Heart right ventricle (tissue), 16 donors: ENCODE measurements at regions not wholly inside any gene's neighbourhood (a gene's known extent, or its start where the extent isn't known, plus 50 kb on each side); places are given as distances from the start of the nearest gene placed in this dataset.

Source experiments
- ATAC-seq, 8 donors: fragments of 200-7000 bp; cut with Tn5 transposase; one replicate each; pipeline ENCODE4 v1.9.1; 2020; ENCODE audit warnings: mild to moderate bottlenecking in 8 of 8, moderate library complexity in 8 of 8, moderate number of reproducible peaks in 1 of 8
- DNase-seq, 2 donors: peaks; one replicate each; pipeline ENCODE4 v3.0.0-alpha.2; 2020
- H3K27ac ChIP-seq, 10 donors: fragments of 200-600 bp; sonication (generic) in 2 of 10; one replicate each; pipeline versions ENCODE4 v1.5.0 to v1.8.0; 2020 to 2022; ENCODE audit warnings: mild to moderate bottlenecking in 3 of 10
- H3K27me3 ChIP-seq, 7 donors: fragments of 200-600 bp; one replicate each; pipeline ENCODE4 v1.8.0; 2021 to 2022; ENCODE audit warnings: mild to moderate bottlenecking in 2 of 7
- H3K36me3 ChIP-seq, 9 donors: fragments of 200-600 bp; sonication (generic) in 1 of 9; one replicate each; pipeline versions ENCODE4 v1.5.0 to v1.8.0; 2020 to 2022; ENCODE audit warnings: mild to moderate bottlenecking in 2 of 9
- H3K4me1 ChIP-seq, 9 donors: fragments of 200-600 bp; sonication (generic) in 1 of 9; one replicate each; pipeline versions ENCODE4 v1.5.0 to v1.8.0; 2020 to 2022; ENCODE audit warnings: mild to moderate bottlenecking in 4 of 9
- H3K4me3 ChIP-seq, 10 donors: fragments of 200-600 bp; sonication (generic) in 2 of 10; one replicate each; pipeline versions ENCODE4 v1.5.0 to v1.8.0; 2020 to 2022; ENCODE audit warnings: mild to moderate bottlenecking in 7 of 10, moderate library complexity in 2 of 10
- H3K9me3 ChIP-seq, 11 donors: fragments of 200-600 bp in 10 of 11; sonication (generic) in 2 of 11; one replicate each; pipeline versions ENCODE4 v1.5.0 to v1.8.0; 2013 to 2022; ENCODE audit warnings: mild to moderate bottlenecking in 2 of 11, control low read depth in 1 of 11, moderate library complexity in 1 of 11
- CTCF ChIP-seq, 9 donors: fragments of 200-600 bp; sonication (generic) in 2 of 9; IDR thresholded peaks; one replicate each; pipeline versions ENCODE4 v1.5.0 to v1.8.0; 2021 to 2022; ENCODE audit warnings: antibody characterized with exemption in 9 of 9, mild to moderate bottlenecking in 5 of 9, moderate library complexity in 1 of 9
- WGBS, 2 donors: extraction: QIAGEN DNeasy Blood & Tissue Kit; methylation state at CpG; one replicate each; pipeline ENCODE4 v1.1.7; 2013; ENCODE audit warnings: inconsistent platforms in 1 of 2; 5-methylcytosine and 5-hydroxymethylcytosine counted together
- intact Hi-C, 10 donors: fragments of 100-400 bp; cut with DNase I; formaldehyde crosslinking; loops; one replicate each; pipeline versions ENCODE4 v1.11.1 to v1.14.2; 2022
- donor health status: Arrhythmogenic right ventricular cardiomyopathy.
- donor health status: ischemic (EF 13 %, LVEDD 7.1; RV severe dilation, severe dysfunction).
- donor health status: healthy with polysubstance abuse.
- donor health status: DM: no; HTN: yes; CAD: no.
- donor health status: DM: no; HTN: no; CAD: no.
- donor health status: ischemic (EF 25% LVEDD 6.9; RV normal size, moderate dysfunction).
- donor health status: ischemic (EF 25% LVEDD 5.7; RV mildly dilated, moderate dysfunction).
- donor health status: healthy.
- donor health status: DM: yes; HTN: yes; CAD: no.
- donor health status: Ischemic cardiomyopathy.
- donor health status: ischemic (EF 35%, LVEDD 5.7; RV mildly dilated, moderate dysfunction).
- donor health status: nonischemic (EF 11% LVEDD 7.7; RV severe dilation, severe dysfunction).
- donor health status: DM: yes; HTN: yes; CAD: no.
- donor health status: PGD.
- donor health status: ischemic (EF 29% LVEDD 5.4; RV normal size, mild dysfunction).
- donor health status: nonischemic (EF 23%, LVEDD 6.1; RV moderate dilation, normal function).

GRCh38 chr11:122219791-122220190 is 103.8 kb upstream of the BLID start:
- Histone ChIP-seq H3K4me3 (no peak overlapping the region), H3K9me3 (no peaks in the 10 kb centered on the region), H3K27ac (peak overlapping the region in 1 of 10 donors; percentile 27), H3K27me3 (no peaks in the 10 kb centered on the region), H3K36me3 (no peaks in the 10 kb centered on the region), H3K4me1 (peaks cover 0 to 13% (median 10%) of the 10 kb centered on the region in 9 donors)
- WGBS, 2 donors: 87% methylated on average over 3 of the region's 3 CpGs
- TF ChIP-seq CTCF (IDR thresholded peaks at IDR 0.05): no peak
- DNase-seq (no peak), ATAC-seq (no peak)
- intact Hi-C loops: loop anchor here in 5 of 10 donors (2.0 to 10.0 kb wide), 6 partner anchors 61 to 562 kb away; no protein-coding TSS in a partner anchor

GRCh38 chr11:122215244-122215992 is 99.4 kb upstream of the BLID start:
- no peak overlapping the region for H3K4me3 ChIP-seq
- no peaks in the 10 kb centered on the region for H3K27me3 ChIP-seq
- WGBS, 2 donors: 25 to 28% methylated on average over 11 of the region's 11 CpGs
- peaks cover 0 to 24% (median 14%) of the 10 kb centered on the region in 9 donors for H3K4me1 ChIP-seq
- peak; percentile 85 to 97 (median 94) for TF ChIP-seq CTCF (IDR thresholded peaks at IDR 0.05)
- intact Hi-C loops: loop anchor here in 7 of 10 donors (1.0 to 10.0 kb wide), 8 partner anchors 78 to 558 kb away; no protein-coding TSS in a partner anchor
- no peaks in the 10 kb centered on the region for H3K36me3 ChIP-seq
- DNase-seq (peak; percentile 71 to 86), ATAC-seq (peak; percentile 92 to 96 (median 94))
- no peaks in the 10 kb centered on the region for H3K9me3 ChIP-seq
- H3K27ac ChIP-seq: peak overlapping the region in 9 of 10 donors; percentile 2 to 60 (median 11)

- 64 to 67% methylated on average over 2 of the region's 2 CpGs for WGBS, 2 donors
- H3K4me1 ChIP-seq: peaks cover 0 to 32% (median 20%) of the 10 kb centered on the region in 9 donors
- TF ChIP-seq CTCF (IDR thresholded peaks at IDR 0.05): no peak
- ATAC-seq (no peak), DNase-seq (no peak)
- no peaks in the 10 kb centered on the region for H3K36me3 ChIP-seq
- no peak overlapping the region for H3K4me3 ChIP-seq
- H3K9me3 ChIP-seq: no peaks in the 10 kb centered on the region
- peak overlapping the region in 7 of 10 donors; percentile 2 to 60 (median 41) for H3K27ac ChIP-seq
- intact Hi-C loops: loop anchor here in 8 of 10 donors (2.0 to 10.0 kb wide), 5 partner anchors 150 to 293 kb away; no protein-coding TSS in a partner anchor
- H3K27me3 ChIP-seq: no peaks in the 10 kb centered on the region
Observed at GRCh38 chr11:122214567-122214966, 98.6 kb upstream of the BLID start.

- Histone ChIP-seq H3K27ac (no peak overlapping the region), H3K4me3 (no peak overlapping the region), H3K27me3 (no peaks in the 10 kb centered on the region), H3K4me1 (peaks cover 0 to 37% (median 25%) of the 10 kb centered on the region in 9 donors), H3K36me3 (no peaks in the 10 kb centered on the region), H3K9me3 (no peaks in the 10 kb centered on the region)
- intact Hi-C loops: loop anchor here in 8 of 10 donors (2.0 to 10.0 kb wide), 5 partner anchors 151 to 293 kb away; no protein-coding TSS in a partner anchor
- ATAC-seq (no peak), DNase-seq (no peak)
- TF ChIP-seq CTCF (IDR thresholded peaks at IDR 0.05): no peak
Observed at GRCh38 chr11:122214080-122214479, 98.1 kb upstream of the BLID start.
